CD8-positive, alpha-beta memory T cell (primary cell): ENCODE measurements at regions not wholly inside any gene's neighbourhood (a gene's known extent, or its start where the extent isn't known, plus 50 kb on each side); places are given as distances from the start of the nearest gene placed in this dataset.

Experiments used
- CTCF ChIA-PET: fragments of 350-600 bp; sonication (Branson Sonifier 250); formaldehyde crosslinking; loops from one replicate; lab custom pipeline; 2021; ENCODE audit warnings: antibody characterized with exemption; lab: Charles Lee
- POLR2A ChIA-PET: fragments of 350-600 bp; sonication (Branson Sonifier 250); formaldehyde crosslinking; loops from one replicate; lab custom pipeline; 2021; ENCODE audit warnings: antibody characterized with exemption; lab: Charles Lee
- DNase-seq, 5 donors: peaks; one replicate each; pipeline versions ENCODE4 v3.0.0 to v3.0.0-alpha.2; 2020 to 2022; ENCODE audit warnings: mixed read lengths in 1 of 5
- H3K27ac ChIP-seq: one replicate; pipeline ENCODE4 v1.7.0; 2013; ENCODE audit warnings: low read depth, mild to moderate bottlenecking, low read length, moderate library complexity
- H3K27me3 ChIP-seq: 2 replicates; pipeline ENCODE4 v1.7.0; 2013; ENCODE audit warnings: low read length, mild to moderate bottlenecking; ENCODE audit not compliant: insufficient read depth, poor library complexity, severe bottlenecking
- H3K36me3 ChIP-seq: 2 replicates; pipeline ENCODE4 v1.7.0; 2013; ENCODE audit warnings: mild to moderate bottlenecking, low read length, moderate library complexity; ENCODE audit not compliant: insufficient read depth
- H3K4me1 ChIP-seq: 2 replicates; pipeline ENCODE4 v1.7.0; 2013; ENCODE audit warnings: mild to moderate bottlenecking, low read length, moderate library complexity; ENCODE audit not compliant: insufficient read depth
- H3K4me3 ChIP-seq: 2 replicates; pipeline ENCODE4 v1.7.0; 2013; ENCODE audit warnings: mild to moderate bottlenecking, low read length
- H3K9me3 ChIP-seq: 2 replicates; pipeline ENCODE4 v1.7.0; 2013; ENCODE audit warnings: mild to moderate bottlenecking, low read length
- H3K27ac Mint-ChIP-seq, 8 donors: one replicate each; pipeline ENCODE4 v1.8.0; 2020 to 2021; ENCODE audit warnings: mixed read lengths in 8 of 8, mild to moderate bottlenecking in 6 of 8, inconsistent platforms in 3 of 8, moderate library complexity in 3 of 8
- H3K27me3 Mint-ChIP-seq, 2 donors: one replicate each; pipeline ENCODE4 v1.8.0; 2020 to 2021; ENCODE audit warnings: mixed read lengths in 2 of 2, mild to moderate bottlenecking in 1 of 2, moderate library complexity in 1 of 2
- H3K36me3 Mint-ChIP-seq, 3 donors: one replicate each; pipeline ENCODE4 v1.8.0; 2020 to 2021; ENCODE audit warnings: mixed read lengths in 3 of 3, inconsistent platforms in 1 of 3, mild to moderate bottlenecking in 1 of 3
- H3K4me1 Mint-ChIP-seq, 3 donors: one replicate each; pipeline ENCODE4 v1.8.0; 2020 to 2021; ENCODE audit warnings: mixed read lengths in 3 of 3, inconsistent platforms in 1 of 3, mild to moderate bottlenecking in 1 of 3
- H3K4me3 Mint-ChIP-seq, 7 donors: one replicate each; pipeline ENCODE4 v1.8.0; 2020 to 2021; ENCODE audit warnings: mixed read lengths in 7 of 7, mild to moderate bottlenecking in 6 of 7, moderate library complexity in 4 of 7, inconsistent platforms in 2 of 7
- H3K9me3 Mint-ChIP-seq, 5 donors: one replicate each; pipeline ENCODE4 v1.8.0; 2020 to 2022; ENCODE audit warnings: mixed read lengths in 5 of 5, mild to moderate bottlenecking in 3 of 5, moderate library complexity in 2 of 5, inconsistent platforms in 1 of 5

- Mint-ChIP-seq H3K27ac (peak overlapping the region in 1 of 8 donors; percentile 13), H3K9me3 (peaks cover 20 to 29% (median 25%) of the 10 kb centered on the region in 5 donors), H3K4me3 (peak overlapping the region in 2 of 7 donors; percentile 35 to 52), H3K27me3 (peaks cover 43 to 65% of the 10 kb centered on the region in 2 donors), H3K4me1 (peaks cover 3 to 7% (median 4%) of the 10 kb centered on the region in 3 donors), H3K36me3 (peaks cover 0 to 11% (median 0%) of the 10 kb centered on the region in 3 donors)
- no peaks in the 10 kb centered on the region for H3K36me3 ChIP-seq
- POLR2A ChIA-PET, result no interaction called here
- H3K4me3 ChIP-seq, result no peak overlapping the region
- CTCF ChIA-PET, result no interaction called here
- peak in 1 of 5 donors; percentile 39 for DNase-seq
- H3K27ac ChIP-seq, result no peak overlapping the region
- peaks cover 4% of the 10 kb centered on the region for H3K9me3 ChIP-seq
- H3K4me1 ChIP-seq, result no peaks in the 10 kb centered on the region
- H3K27me3 ChIP-seq, result peaks cover 9% of the 10 kb centered on the region
Measured at GRCh38 chr20:63072991-63073737, 66.4 kb upstream of the BHLHE23 start.

GRCh38 chr20:63072231-63072791 lies 65.5 kb upstream of the BHLHE23 start:
- POLR2A ChIA-PET, result interaction anchor here (0.6 kb wide), 1 partner anchor 63 kb away, joined by 3 read pairs; no protein-coding TSS in a partner anchor
- H3K9me3 Mint-ChIP-seq, result peaks cover 11 to 20% (median 16%) of the 10 kb centered on the region in 5 donors
- peaks cover 40 to 62% of the 10 kb centered on the region in 2 donors for H3K27me3 Mint-ChIP-seq
- DNase-seq, result peak in 1 of 5 donors; percentile 17
- H3K36me3 ChIP-seq, result no peaks in the 10 kb centered on the region
- peaks cover 3 to 7% (median 4%) of the 10 kb centered on the region in 3 donors for H3K4me1 Mint-ChIP-seq
- peaks cover 9% of the 10 kb centered on the region for H3K27me3 ChIP-seq
- H3K9me3 ChIP-seq, result peaks cover 4% of the 10 kb centered on the region
- CTCF ChIA-PET, result no interaction called here
- H3K4me3 Mint-ChIP-seq, result no peak overlapping the region
- H3K27ac Mint-ChIP-seq, result no peak overlapping the region
- peaks cover 0 to 9% (median 0%) of the 10 kb centered on the region in 3 donors for H3K36me3 Mint-ChIP-seq
- H3K27ac ChIP-seq, result no peak overlapping the region
- H3K4me1 ChIP-seq, result no peaks in the 10 kb centered on the region
- H3K4me3 ChIP-seq, result no peak overlapping the region

GRCh38 chr20:63071541-63072181 lies 64.9 kb upstream of the BHLHE23 start:
- DNase-seq, result peak in 2 of 5 donors; percentile 18 to 39
- CTCF ChIA-PET, result no interaction called here
- H3K27me3 ChIP-seq, result peaks cover 9% of the 10 kb centered on the region

GRCh38 chr20:63070771-63071540 lies 64.2 kb upstream of the BHLHE23 start:
- Histone ChIP-seq H3K27me3 (peaks cover 9% of the 10 kb centered on the region), H3K4me3 (no peak overlapping the region), H3K4me1 (no peaks in the 10 kb centered on the region), H3K9me3 (no peaks in the 10 kb centered on the region), H3K27ac (no peak overlapping the region), H3K36me3 (no peaks in the 10 kb centered on the region)
- H3K4me3 Mint-ChIP-seq, result peak overlapping the region in 1 of 7 donors; percentile 24
- H3K27ac Mint-ChIP-seq, result no peak overlapping the region
- H3K4me1 Mint-ChIP-seq, result peaks cover 3 to 7% (median 4%) of the 10 kb centered on the region in 3 donors
- H3K9me3 Mint-ChIP-seq, result peaks cover 0 to 8% (median 4%) of the 10 kb centered on the region in 5 donors
- no peak for DNase-seq
- ChIA-PET POLR2A (no interaction called here), CTCF (no interaction called here)
- no peaks in the 10 kb centered on the region for H3K36me3 Mint-ChIP-seq
- H3K27me3 Mint-ChIP-seq, result peaks cover 43 to 58% of the 10 kb centered on the region in 2 donors

More at GRCh38 chr20:63071541-63072181, 64.9 kb upstream of the BHLHE23 start:
- Histone ChIP-seq H3K4me1 (no peaks in the 10 kb centered on the region), H3K4me3 (no peak overlapping the region), H3K27ac (no peak overlapping the region), H3K36me3 (no peaks in the 10 kb centered on the region), H3K9me3 (peaks cover 3% of the 10 kb centered on the region)
- POLR2A ChIA-PET, result interaction anchor here (0.6 kb wide), 1 partner anchor 62 kb away, joined by 3 read pairs; no protein-coding TSS in a partner anchor
- peak overlapping the region in 3 of 7 donors; percentile 17 to 26 (median 19) for H3K4me3 Mint-ChIP-seq
- H3K36me3 Mint-ChIP-seq, result peaks cover 0 to 3% (median 0%) of the 10 kb centered on the region in 3 donors
- peaks cover 3 to 7% (median 4%) of the 10 kb centered on the region in 3 donors for H3K4me1 Mint-ChIP-seq
- H3K9me3 Mint-ChIP-seq, result peaks cover 6 to 14% (median 10%) of the 10 kb centered on the region in 5 donors
- H3K27ac Mint-ChIP-seq, result no peak overlapping the region
- peaks cover 45 to 64% of the 10 kb centered on the region in 2 donors for H3K27me3 Mint-ChIP-seq

- Mint-ChIP-seq H3K9me3 (peaks cover 0 to 3% (median 2%) of the 10 kb centered on the region in 5 donors), H3K27me3 (peaks cover 37 to 55% of the 10 kb centered on the region in 2 donors), H3K27ac (no peak overlapping the region), H3K4me3 (no peak overlapping the region), H3K36me3 (no peaks in the 10 kb centered on the region), H3K4me1 (peaks cover 3 to 7% (median 4%) of the 10 kb centered on the region in 3 donors)
- Histone ChIP-seq H3K4me1 (no peaks in the 10 kb centered on the region), H3K36me3 (no peaks in the 10 kb centered on the region), H3K27ac (no peak overlapping the region), H3K9me3 (no peaks in the 10 kb centered on the region), H3K27me3 (peaks cover 9% of the 10 kb centered on the region), H3K4me3 (no peak overlapping the region)
- ChIA-PET POLR2A (no interaction called here), CTCF (no interaction called here)
- no peak for DNase-seq
Measured at GRCh38 chr20:63070301-63070625, 63.5 kb upstream of the BHLHE23 start.

GRCh38 chr20:63068711-63069367 lies 62.1 kb upstream of the BHLHE23 start:
- H3K4me3 ChIP-seq, result no peak overlapping the region
- ChIA-PET POLR2A (no interaction called here), CTCF (no interaction called here)

More at GRCh38 chr20:63068711-63069367, 62.1 kb upstream of the BHLHE23 start:
- peaks cover 9% of the 10 kb centered on the region for H3K27me3 ChIP-seq
- DNase-seq, result peak in 1 of 5 donors; percentile 27
- Mint-ChIP-seq H3K36me3 (no peaks in the 10 kb centered on the region), H3K9me3 (peaks cover 0 to 2% (median 0%) of the 10 kb centered on the region in 5 donors), H3K27me3 (peaks cover 29 to 46% of the 10 kb centered on the region in 2 donors), H3K27ac (no peak overlapping the region), H3K4me1 (peaks cover 3 to 7% (median 4%) of the 10 kb centered on the region in 3 donors), H3K4me3 (no peak overlapping the region)
- H3K9me3 ChIP-seq, result no peaks in the 10 kb centered on the region
- H3K4me1 ChIP-seq, result no peaks in the 10 kb centered on the region
- no peak overlapping the region for H3K27ac ChIP-seq
- H3K36me3 ChIP-seq, result no peaks in the 10 kb centered on the region
